H9 (cell line): ENCODE measurements at regions not wholly inside any gene's neighbourhood (a gene's known extent, or its start where the extent isn't known, plus 50 kb on each side); places are given as distances from the start of the nearest gene placed in this dataset.

Experiments
- DNase-seq: peaks from one replicate; pipeline ENCODE4 v3.0.0-alpha.2; 2017
- H2AFZ ChIP-seq: one replicate; pipeline ENCODE4 v1.6.1; 2013; ENCODE audit warnings: mild to moderate bottlenecking, low read length, control low read depth, moderate library complexity
- H2AK5ac ChIP-seq: 2 replicates; pipeline ENCODE4 v1.6.1; 2013; ENCODE audit warnings: low read length, control low read depth, mixed read lengths; ENCODE audit not compliant: insufficient read length
- H2BK120ac ChIP-seq: one replicate; pipeline ENCODE4 v1.6.1; 2013; ENCODE audit warnings: low read depth, mild to moderate bottlenecking, low read length, control low read depth, inconsistent platforms; ENCODE audit not compliant: poor library complexity, severe bottlenecking
- H2BK12ac ChIP-seq: 2 replicates; pipeline ENCODE4 v1.6.1; 2013; ENCODE audit warnings: low read length, control low read depth, mixed read lengths, low read depth; ENCODE audit not compliant: insufficient read length
- H2BK15ac ChIP-seq: 2 replicates; pipeline ENCODE4 v1.6.1; 2013; ENCODE audit warnings: low read depth, low read length, control low read depth
- H2BK20ac ChIP-seq: one replicate; pipeline ENCODE4 v1.6.1; 2013; ENCODE audit warnings: low read depth, mild to moderate bottlenecking, low read length, control low read depth, inconsistent platforms; ENCODE audit not compliant: poor library complexity, severe bottlenecking
- H2BK5ac ChIP-seq: 2 replicates; pipeline ENCODE4 v1.6.1; 2013; ENCODE audit warnings: low read length, control low read depth, mixed read lengths; ENCODE audit not compliant: insufficient read length
- H3K14ac ChIP-seq: 2 replicates; pipeline ENCODE4 v1.6.1; 2013; ENCODE audit warnings: low read length, control low read depth; ENCODE audit not compliant: insufficient read depth
- H3K18ac ChIP-seq: 2 replicates; pipeline ENCODE4 v1.6.1; 2013; ENCODE audit warnings: low read depth, mild to moderate bottlenecking, mixed read lengths, low read length, control low read depth; ENCODE audit not compliant: insufficient read length
- H3K23ac ChIP-seq: 2 replicates; pipeline ENCODE4 v1.6.1; 2013; ENCODE audit warnings: low read length, control low read depth, mixed read lengths, low read depth; ENCODE audit not compliant: insufficient read length
- H3K23me2 ChIP-seq: 2 replicates; pipeline ENCODE4 v1.6.1; 2013; ENCODE audit warnings: low read depth, mild to moderate bottlenecking, mixed read lengths, low read length, control low read depth; ENCODE audit not compliant: insufficient read length, poor library complexity, severe bottlenecking
- H3K27ac ChIP-seq: 2 replicates; pipeline ENCODE4 v1.5.1; 2013; ENCODE audit warnings: low read length, control low read depth, mixed read lengths, low read depth; ENCODE audit not compliant: insufficient read length
- H3K27me3 ChIP-seq: 2 replicates; pipeline ENCODE4 v1.6.1; 2013; ENCODE audit warnings: low read length, control low read depth, inconsistent platforms; ENCODE audit not compliant: insufficient read depth
- H3K4ac ChIP-seq: 2 replicates; pipeline ENCODE4 v1.6.1; 2013; ENCODE audit warnings: low read depth, mild to moderate bottlenecking, control low read depth, inconsistent platforms, low read length, moderate library complexity
- H3K4me1 ChIP-seq: 2 replicates; pipeline ENCODE4 v1.6.1; 2013; ENCODE audit warnings: low read length, control low read depth, inconsistent platforms; ENCODE audit not compliant: insufficient read depth
- H3K4me2 ChIP-seq: 2 replicates; pipeline ENCODE4 v1.6.1; 2013; ENCODE audit warnings: low read length, control low read depth, mixed read lengths; ENCODE audit not compliant: insufficient read length, insufficient read depth
- H3K56ac ChIP-seq: 2 replicates; pipeline ENCODE4 v1.6.1; 2013; ENCODE audit warnings: low read depth, mild to moderate bottlenecking, mixed read lengths, low read length, control low read depth; ENCODE audit not compliant: insufficient read length
- H3K79me1 ChIP-seq: 2 replicates; pipeline ENCODE4 v1.6.1; 2013; ENCODE audit warnings: low read depth, mild to moderate bottlenecking, moderate library complexity, low read length, control low read depth, inconsistent platforms; ENCODE audit not compliant: insufficient read depth, poor library complexity, severe bottlenecking
- H3K79me2 ChIP-seq: 2 replicates; pipeline ENCODE4 v1.6.1; 2013; ENCODE audit warnings: low read length, control low read depth, inconsistent platforms; ENCODE audit not compliant: insufficient read depth
- H3K9ac ChIP-seq: 2 replicates; pipeline ENCODE4 v1.6.1; 2013; ENCODE audit warnings: low read length, control low read depth, mixed read lengths; ENCODE audit not compliant: insufficient read length; ENCODE audit errors: extremely low read depth
- H3K9me3 ChIP-seq: one replicate; pipeline ENCODE4 v1.6.1; 2013; ENCODE audit warnings: low read depth, low read length, inconsistent platforms; ENCODE audit not compliant: control insufficient read depth
- H3T11ph ChIP-seq: one replicate; pipeline ENCODE4 v1.6.1; 2013; ENCODE audit warnings: mild to moderate bottlenecking, low read length, control low read depth, inconsistent platforms
- H4K20me1 ChIP-seq: one replicate; pipeline ENCODE4 v1.6.1; 2013; ENCODE audit not compliant: control insufficient read depth, insufficient read length, insufficient read depth
- H4K5ac ChIP-seq: 2 replicates; pipeline ENCODE4 v1.6.1; 2013; ENCODE audit warnings: low read depth, mild to moderate bottlenecking, mixed read lengths, low read length, control low read depth; ENCODE audit not compliant: insufficient read length
- H4K8ac ChIP-seq: replicated peaks from 2 replicates; pipeline ENCODE4 v1.6.1; 2013; ENCODE audit warnings: low read length, control low read depth, mixed read lengths, low read depth; ENCODE audit not compliant: insufficient read length
- H4K91ac ChIP-seq: 2 replicates; pipeline ENCODE4 v1.6.1; 2013; ENCODE audit warnings: low read depth, mild to moderate bottlenecking, moderate library complexity, mixed read lengths, low read length, control low read depth; ENCODE audit not compliant: insufficient read length
- H3K27ac Mint-ChIP-seq, 3 experiments: 2 replicates in 2 of 3; 3 replicates in 1 of 3; pipeline ENCODE4 v1.8.0; 2020 to 2021; ENCODE audit warnings: mixed read lengths in 3 of 3, mild to moderate bottlenecking in 1 of 3, moderate library complexity in 1 of 3
- H3K27me3 Mint-ChIP-seq: 2 replicates; pipeline ENCODE4 v1.8.0; 2021; ENCODE audit warnings: low read depth, mild to moderate bottlenecking, moderate library complexity, mixed read lengths
- H3K36me3 Mint-ChIP-seq, 3 experiments: 2 replicates in 2 of 3; 3 replicates in 1 of 3; pipeline ENCODE4 v1.8.0; 2020 to 2021; ENCODE audit warnings: low read depth in 3 of 3, mixed read lengths in 3 of 3; ENCODE audit not compliant: insufficient read depth in 1 of 3
- H3K4me1 Mint-ChIP-seq, 2 experiments: 2 replicates each; pipeline ENCODE4 v1.8.0; 2020; ENCODE audit warnings: mixed read lengths in 2 of 2
- H3K4me3 Mint-ChIP-seq, 2 experiments: 2 replicates in 1 of 2; 3 replicates in 1 of 2; pipeline ENCODE4 v1.8.0; 2020 to 2021; ENCODE audit warnings: mild to moderate bottlenecking in 2 of 2, mixed read lengths in 2 of 2, moderate library complexity in 1 of 2
- H3K9me3 Mint-ChIP-seq, 2 experiments: 2 replicates in 1 of 2; 3 replicates in 1 of 2; pipeline ENCODE4 v1.8.0; 2020; ENCODE audit warnings: mild to moderate bottlenecking in 2 of 2, mixed read lengths in 2 of 2, moderate library complexity in 1 of 2
- WGBS: extraction: QIAGEN DNeasy Blood & Tissue Kit; methylation state at CpG from one replicate; pipeline ENCODE4 v1.1.7; 2013; ENCODE audit warnings: missing lambda C conversion rate, low lambda C conversion rate, mixed read lengths; ENCODE audit not compliant: insufficient read length; ENCODE audit errors: extremely low coverage; 5-methylcytosine and 5-hydroxymethylcytosine counted together
- TF ChIP-seq, protein P1 (sequence below): fragments of 200-600 bp; sonication (generic); conservative IDR thresholded peaks from 3 replicates; pipeline ENCODE4 v1.8.0; 2021; ENCODE audit warnings: antibody characterized with exemption, mild to moderate bottlenecking

DNA sequence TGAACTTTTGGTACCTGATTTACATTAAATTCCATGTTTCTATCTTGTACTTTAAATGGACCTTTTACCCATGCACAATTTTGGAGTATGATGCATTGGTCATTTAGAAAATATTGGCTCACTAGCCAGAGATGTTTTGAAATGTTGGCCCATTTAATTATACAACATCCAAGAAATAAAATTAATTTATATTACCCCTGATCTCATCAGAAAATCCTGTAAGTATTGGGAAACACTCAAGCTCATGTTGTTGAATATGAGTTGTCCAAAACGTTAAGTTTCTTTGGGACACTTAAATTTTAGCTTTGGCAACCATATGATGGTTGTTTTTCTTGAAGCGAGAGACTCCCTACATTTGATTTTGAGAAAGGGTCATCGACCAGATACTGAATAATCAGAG is 492.7 kb downstream of the RPS24 start:
- Histone ChIP-seq H4K91ac (no peak overlapping the region), H3K4me1 (no peaks in the 10 kb centered on the region; the same call in 1 of the 2 replicates), H3K9me3 (no peaks in the 10 kb centered on the region), H3K56ac (no peak overlapping the region), H3K9ac (no peak overlapping the region), H2AK5ac (no peak overlapping the region), H3T11ph (no peak overlapping the region), H4K8ac (no peak overlapping the region), H3K18ac (no peak overlapping the region), H2BK120ac (no peak overlapping the region), H3K27ac (no peak overlapping the region), H2BK12ac (no peak overlapping the region), H3K27me3 (no peaks in the 10 kb centered on the region), H3K4ac (no peak overlapping the region), H4K20me1 (no peaks in the 10 kb centered on the region), H2BK5ac (no peak overlapping the region), H3K23me2 (no peaks in the 10 kb centered on the region), H3K14ac (no peak overlapping the region), H3K23ac (no peak overlapping the region), H3K79me2 (no peaks in the 10 kb centered on the region), H2BK15ac (no peak overlapping the region), H2AFZ (no peak overlapping the region), H3K4me2 (no peak overlapping the region), H3K79me1 (no peaks in the 10 kb centered on the region), H4K5ac (no peak overlapping the region), H2BK20ac (no peak overlapping the region)
- H3K36me3 Mint-ChIP-seq, result no peaks in the 10 kb centered on the region; a peak in 1 of 7 replicates
- TF ChIP-seq, protein P1, sequence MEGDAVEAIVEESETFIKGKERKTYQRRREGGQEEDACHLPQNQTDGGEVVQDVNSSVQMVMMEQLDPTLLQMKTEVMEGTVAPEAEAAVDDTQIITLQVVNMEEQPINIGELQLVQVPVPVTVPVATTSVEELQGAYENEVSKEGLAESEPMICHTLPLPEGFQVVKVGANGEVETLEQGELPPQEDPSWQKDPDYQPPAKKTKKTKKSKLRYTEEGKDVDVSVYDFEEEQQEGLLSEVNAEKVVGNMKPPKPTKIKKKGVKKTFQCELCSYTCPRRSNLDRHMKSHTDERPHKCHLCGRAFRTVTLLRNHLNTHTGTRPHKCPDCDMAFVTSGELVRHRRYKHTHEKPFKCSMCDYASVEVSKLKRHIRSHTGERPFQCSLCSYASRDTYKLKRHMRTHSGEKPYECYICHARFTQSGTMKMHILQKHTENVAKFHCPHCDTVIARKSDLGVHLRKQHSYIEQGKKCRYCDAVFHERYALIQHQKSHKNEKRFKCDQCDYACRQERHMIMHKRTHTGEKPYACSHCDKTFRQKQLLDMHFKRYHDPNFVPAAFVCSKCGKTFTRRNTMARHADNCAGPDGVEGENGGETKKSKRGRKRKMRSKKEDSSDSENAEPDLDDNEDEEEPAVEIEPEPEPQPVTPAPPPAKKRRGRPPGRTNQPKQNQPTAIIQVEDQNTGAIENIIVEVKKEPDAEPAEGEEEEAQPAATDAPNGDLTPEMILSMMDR, result no peak
- no peak overlapping the region for H3K27ac Mint-ChIP-seq
- H3K27me3 Mint-ChIP-seq, result peaks cover 2% of the 10 kb centered on the region; the same call in 1 of the 2 replicates
- no peak for DNase-seq
- WGBS, result no CpG with 5 or more reads among the region's 3 CpGs
- no peak overlapping the region for H3K4me3 Mint-ChIP-seq
- H3K4me1 Mint-ChIP-seq, result peaks cover 5 to 11% of the 10 kb centered on the region in 2 experiments
- peaks cover 0 to 3% of the 10 kb centered on the region in 2 experiments; a peak in 2 of 5 replicates for H3K9me3 Mint-ChIP-seq
